Gastrocnemius medialis (tissue), 4 donors: ENCODE measurements at regions not wholly inside any gene's neighbourhood (a gene's known extent, or its start where the extent isn't known, plus 50 kb on each side); places are given as distances from the start of the nearest gene placed in this dataset.

ENCODE experiments used
- ATAC-seq, 2 donors: fragments of 150-250 bp; one replicate each; pipeline ENCODE4 v1.9.1; 2016
- DNase-seq, 2 donors: peaks; one replicate each; pipeline ENCODE4 v3.0.0-alpha.2; 2019
- H3K27ac ChIP-seq, 4 donors: fragments of 200-600 bp; sonication (generic); 1 replicate in 1 of 4; 2 replicates in 3 of 4; pipeline ENCODE4 v1.5.1; 2016 to 2018; ENCODE audit warnings: mild to moderate bottlenecking in 2 of 4, moderate library complexity in 1 of 4
- H3K27me3 ChIP-seq, 3 donors: fragments of 200-600 bp; sonication (generic) in 2 of 3; 1 replicate in 1 of 3; 2 replicates in 2 of 3; pipeline versions ENCODE4 v1.5.1 to v1.6.0; 2016 to 2019; ENCODE audit warnings: mild to moderate bottlenecking in 1 of 3, moderate library complexity in 1 of 3
- H3K36me3 ChIP-seq, 2 donors: fragments of 200-600 bp; sonication (generic) in 1 of 2; one replicate each; pipeline ENCODE4 v1.5.1; 2017 to 2018
- H3K4me1 ChIP-seq, 2 donors: fragments of 200-600 bp; sonication (generic) in 1 of 2; one replicate each; pipeline ENCODE4 v1.5.1; 2016 to 2017; ENCODE audit warnings: mild to moderate bottlenecking in 2 of 2
- H3K4me3 ChIP-seq, 4 donors: fragments of 200-600 bp; sonication (generic) in 3 of 4; 1 replicate in 1 of 4; 2 replicates in 3 of 4; pipeline ENCODE4 v1.5.1; 2016 to 2019; ENCODE audit warnings: mild to moderate bottlenecking in 2 of 4
- H3K9me3 ChIP-seq, 3 donors: fragments of 200-600 bp; sonication (generic) in 2 of 3; 1 replicate in 1 of 3; 2 replicates in 2 of 3; pipeline ENCODE4 v1.5.1; 2016 to 2019
- POLR2A ChIP-seq, 2 donors: fragments of 450-650 bp; IDR thresholded peaks; one replicate each; pipeline ENCODE4 v1.6.1; 2017; ENCODE audit warnings: antibody characterized with exemption in 2 of 2, mild to moderate bottlenecking in 2 of 2, moderate library complexity in 2 of 2
- in situ Hi-C, 4 donors: fragments of 200-750 bp; cut with MboI; loops; one replicate each; pipeline versions ENCODE4 v1.15.0 to v1.8.0; 2017; ENCODE audit warnings: low sequenced_read_pairs in 4 of 4
- intact Hi-C: fragments of 100-400 bp; cut with DNase I; formaldehyde crosslinking; loops from one replicate; pipeline ENCODE4 v1.15.1; 2023; ENCODE audit warnings: low total_unique reads
- TF ChIP-seq, protein P1 (sequence below), 5 experiments: fragments of 450-650 bp in 3 of 5; fragments of 200-600 bp in 2 of 5; sonication (generic) in 2 of 5; IDR thresholded peaks in 4 of 5; conservative IDR thresholded peaks in 1 of 5; 1 replicate in 4 of 5; 2 replicates in 1 of 5; pipeline ENCODE4 v1.5.1; 2016 to 2019; ENCODE audit warnings: antibody characterized with exemption in 5 of 5, mild to moderate bottlenecking in 3 of 5, moderate library complexity in 3 of 5

DNA sequence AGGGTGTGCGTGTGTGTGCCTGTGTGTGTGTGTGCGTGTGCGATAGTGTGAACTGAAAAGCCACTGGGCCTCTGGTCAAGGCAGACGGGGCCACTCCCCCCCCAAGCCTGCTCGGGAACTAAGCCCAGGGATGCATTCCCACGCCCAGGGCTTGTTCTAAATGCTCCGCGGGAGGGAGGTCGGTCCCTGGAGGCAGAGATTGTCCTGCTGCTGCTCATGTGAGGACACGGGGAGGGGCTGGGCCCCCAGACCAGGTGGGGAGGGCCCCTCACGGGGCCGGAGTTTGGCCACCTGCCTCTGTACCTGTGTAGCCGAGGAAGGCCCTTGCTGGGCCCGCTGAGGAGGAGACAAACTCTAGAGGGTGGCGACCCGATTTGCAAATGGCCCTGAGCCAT is 93.9 kb downstream of the PDGFA start:
- H3K27ac ChIP-seq: no peak overlapping the region
- H3K4me1 ChIP-seq: no peaks in the 10 kb centered on the region
- no peaks in the 10 kb centered on the region for H3K36me3 ChIP-seq
- no peak overlapping the region for H3K4me3 ChIP-seq
- in situ Hi-C loops: no loop called here
- ATAC-seq (no peak), DNase-seq (no peak)
- H3K9me3 ChIP-seq: no peaks in the 10 kb centered on the region
- TF ChIP-seq POLR2A (IDR thresholded peaks at IDR 0.05): no peak
- TF ChIP-seq, protein P1, sequence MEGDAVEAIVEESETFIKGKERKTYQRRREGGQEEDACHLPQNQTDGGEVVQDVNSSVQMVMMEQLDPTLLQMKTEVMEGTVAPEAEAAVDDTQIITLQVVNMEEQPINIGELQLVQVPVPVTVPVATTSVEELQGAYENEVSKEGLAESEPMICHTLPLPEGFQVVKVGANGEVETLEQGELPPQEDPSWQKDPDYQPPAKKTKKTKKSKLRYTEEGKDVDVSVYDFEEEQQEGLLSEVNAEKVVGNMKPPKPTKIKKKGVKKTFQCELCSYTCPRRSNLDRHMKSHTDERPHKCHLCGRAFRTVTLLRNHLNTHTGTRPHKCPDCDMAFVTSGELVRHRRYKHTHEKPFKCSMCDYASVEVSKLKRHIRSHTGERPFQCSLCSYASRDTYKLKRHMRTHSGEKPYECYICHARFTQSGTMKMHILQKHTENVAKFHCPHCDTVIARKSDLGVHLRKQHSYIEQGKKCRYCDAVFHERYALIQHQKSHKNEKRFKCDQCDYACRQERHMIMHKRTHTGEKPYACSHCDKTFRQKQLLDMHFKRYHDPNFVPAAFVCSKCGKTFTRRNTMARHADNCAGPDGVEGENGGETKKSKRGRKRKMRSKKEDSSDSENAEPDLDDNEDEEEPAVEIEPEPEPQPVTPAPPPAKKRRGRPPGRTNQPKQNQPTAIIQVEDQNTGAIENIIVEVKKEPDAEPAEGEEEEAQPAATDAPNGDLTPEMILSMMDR (IDR thresholded peaks at IDR 0.05 in 4 of 5, conservative IDR thresholded peaks at IDR 0.05 in 1 of 5): no peak
- H3K27me3 ChIP-seq: peaks cover 7 to 16% (median 13%) of the 10 kb centered on the region in 3 donors
- intact Hi-C loops: no loop called here

GRCh38 chr7:426510-426909 is 93.1 kb downstream of the PDGFA start:
- intact Hi-C loops (no loop called here), in situ Hi-C loops (no loop called here)
- H3K27me3 ChIP-seq: peaks cover 7 to 16% (median 13%) of the 10 kb centered on the region in 3 donors
- H3K36me3 ChIP-seq: no peaks in the 10 kb centered on the region
- H3K4me1 ChIP-seq: peaks cover 0 to under 1% of the 10 kb centered on the region in 2 donors
- TF ChIP-seq, protein P1 (IDR thresholded peaks at IDR 0.05 in 4 of 5, conservative IDR thresholded peaks at IDR 0.05 in 1 of 5): no peak
- TF ChIP-seq POLR2A (IDR thresholded peaks at IDR 0.05): no peak
- ATAC-seq: no peak
- DNase-seq: no peak
- H3K27ac ChIP-seq: no peak overlapping the region
- no peaks in the 10 kb centered on the region for H3K9me3 ChIP-seq
- no peak overlapping the region for H3K4me3 ChIP-seq

- DNase-seq: no peak
- Histone ChIP-seq H3K4me3 (no peak overlapping the region), H3K4me1 (peaks cover 0 to 4% of the 10 kb centered on the region in 2 donors), H3K27ac (no peak overlapping the region), H3K36me3 (no peaks in the 10 kb centered on the region), H3K9me3 (no peaks in the 10 kb centered on the region), H3K27me3 (peaks cover 7 to 16% (median 13%) of the 10 kb centered on the region in 3 donors)
- TF ChIP-seq POLR2A (IDR thresholded peaks at IDR 0.05): no peak
- TF ChIP-seq, protein P1 (IDR thresholded peaks at IDR 0.05 in 4 of 5, conservative IDR thresholded peaks at IDR 0.05 in 1 of 5): no peak
- intact Hi-C loops (no loop called here), in situ Hi-C loops (no loop called here)
- no peak for ATAC-seq
Observed at GRCh38 chr7:427506-428103, 92.0 kb downstream of the PDGFA start.

DNA sequence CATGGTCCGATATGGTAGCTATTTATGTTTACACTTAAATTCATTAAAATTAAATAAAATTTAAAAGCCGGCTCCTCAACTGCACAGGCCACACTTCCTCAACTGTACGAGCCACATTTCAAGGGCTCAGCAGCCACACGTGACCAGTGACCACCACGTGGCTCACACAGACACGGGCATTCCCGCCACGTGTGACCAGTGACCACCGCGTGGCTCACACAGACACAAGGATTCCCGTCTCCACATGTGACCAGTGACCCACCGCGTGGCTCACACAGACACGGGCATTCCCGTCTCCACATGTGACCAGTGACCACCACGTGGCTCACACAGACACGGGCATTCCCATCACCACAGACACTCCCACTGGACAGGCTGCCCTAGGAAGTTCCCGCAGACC is 91.3 kb downstream of the PDGFA start:
- H3K27ac ChIP-seq: no peak overlapping the region
- peaks cover 7 to 14% (median 13%) of the 10 kb centered on the region in 3 donors for H3K27me3 ChIP-seq
- intact Hi-C loops (no loop called here), in situ Hi-C loops (no loop called here)
- no peak overlapping the region for H3K4me3 ChIP-seq
- H3K4me1 ChIP-seq: peaks cover 0 to 4% of the 10 kb centered on the region in 2 donors
- ATAC-seq (no peak), DNase-seq (no peak)
- TF ChIP-seq, protein P1 (IDR thresholded peaks at IDR 0.05 in 4 of 5, conservative IDR thresholded peaks at IDR 0.05 in 1 of 5): no peak
- no peaks in the 10 kb centered on the region for H3K9me3 ChIP-seq
- no peaks in the 10 kb centered on the region for H3K36me3 ChIP-seq
